ENCODE measurements at regions not wholly inside any gene's neighbourhood (a gene's known extent, or its start where the extent isn't known, plus 50 kb on each side); places are given as distances from the start of the nearest gene placed in this dataset.

DNA sequence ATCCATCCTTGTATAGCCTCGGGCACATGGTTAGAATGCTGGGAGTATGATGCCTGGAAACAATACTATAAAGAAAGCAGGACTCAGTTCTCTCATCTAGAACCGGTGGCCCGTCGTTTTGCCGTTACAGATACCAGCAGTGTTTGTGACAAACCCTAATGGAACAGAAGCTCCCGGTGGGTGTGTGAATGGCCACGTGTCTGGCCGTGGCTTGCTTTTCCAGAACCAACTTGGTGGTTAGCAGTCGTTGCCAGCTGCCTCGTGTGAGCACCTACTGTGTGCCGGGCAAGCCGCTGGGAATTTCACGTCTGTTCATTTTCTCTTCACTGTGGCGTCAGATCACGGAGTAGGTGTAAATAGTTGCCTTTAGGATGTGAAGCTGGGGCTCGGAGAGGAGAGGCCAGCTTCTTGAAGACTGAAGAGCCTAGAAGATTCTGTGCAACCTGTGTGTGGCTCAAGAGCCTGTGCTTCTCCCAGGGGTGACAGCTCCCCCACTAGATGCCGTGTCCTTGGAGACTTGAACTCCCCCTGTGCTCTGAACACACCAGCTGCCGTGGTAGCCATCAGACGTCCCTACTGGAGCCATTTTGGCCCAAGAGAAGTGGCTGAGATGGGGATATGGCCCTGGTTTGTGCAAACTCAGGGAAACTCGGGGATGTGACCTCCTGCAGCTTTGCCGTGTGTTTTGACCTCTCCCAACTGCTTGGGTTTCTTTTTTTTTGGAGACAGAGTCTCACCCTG, 57.5 kb upstream of the PPARA start:
- Mint-ChIP-seq H3K4me3 (no peak overlapping the region), H3K4me1 (no peaks in the 10 kb centered on the region; the same call in 2 of the 3 replicates), H3K27ac (no peak overlapping the region), H3K9me3 (peaks cover 2% of the 10 kb centered on the region; the same call in 1 of the 3 replicates), H3K36me3 (ENCODE audit: low read depth) (no peaks in the 10 kb centered on the region; the same call in 2 of the 3 replicates), H3K27me3 (ENCODE audit: insufficient read depth, low read depth, poor library complexity) (peaks cover 6% of the 10 kb centered on the region)
- Histone ChIP-seq H3K27me3 (ENCODE audit: insufficient read depth) (no peaks in the 10 kb centered on the region), H3K79me2 (replicated peaks; ENCODE audit: insufficient read depth) (no peaks in the 10 kb centered on the region; the same call in 1 of the 2 replicates), H3F3A (replicated peaks; ENCODE audit: low read depth) (no peaks in the 10 kb centered on the region), H4K20me1 (replicated peaks; ENCODE audit: insufficient read depth) (no peaks in the 10 kb centered on the region), H3K27ac (ENCODE audit: low read depth) (no peak overlapping the region), H3K36me3 (ENCODE audit: insufficient read depth) (no peaks in the 10 kb centered on the region), H3K4me1 (ENCODE audit: insufficient read depth) (no peaks in the 10 kb centered on the region), H3K9me2 (ENCODE audit: insufficient read depth) (no peaks in the 10 kb centered on the region), H3K4me2 (no peak overlapping the region), H2AFZ (no peak overlapping the region), H3K4me3 (no peak overlapping the region)
- no peak for ATAC-seq
- DNase-seq (ENCODE audit: low spot score): no peak
- TF ChIP-seq CREB1 (CRISPR knock-in tag; IDR thresholded peaks at IDR 0.05; ENCODE audit: low read depth) (no peak), JUNB (IDR thresholded peaks at IDR 0.05; ENCODE audit: unreplicated experiment) (no peak), EZH2phosphoT487 (IDR thresholded peaks at IDR 0.05; ENCODE audit: unreplicated experiment) (no peak), ZNF114 (CRISPR knock-in tag; IDR thresholded peaks at IDR 0.05) (no peak), STAT1 (IDR thresholded peaks at IDR 0.05; ENCODE audit: unreplicated experiment) (no peak), ZNF331 (CRISPR knock-in tag; IDR thresholded peaks at IDR 0.05; ENCODE audit: low read depth) (no peak), EZH2 (IDR thresholded peaks at IDR 0.05; ENCODE audit: low read depth, unreplicated experiment) (no peak), POLR2AphosphoS5 (IDR thresholded peaks at IDR 0.05; ENCODE audit: low read depth) (no peak), NANOG (IDR thresholded peaks at IDR 0.05; ENCODE audit: borderline replicate concordance) (no peak)
- TF ChIP-seq, protein P1, sequence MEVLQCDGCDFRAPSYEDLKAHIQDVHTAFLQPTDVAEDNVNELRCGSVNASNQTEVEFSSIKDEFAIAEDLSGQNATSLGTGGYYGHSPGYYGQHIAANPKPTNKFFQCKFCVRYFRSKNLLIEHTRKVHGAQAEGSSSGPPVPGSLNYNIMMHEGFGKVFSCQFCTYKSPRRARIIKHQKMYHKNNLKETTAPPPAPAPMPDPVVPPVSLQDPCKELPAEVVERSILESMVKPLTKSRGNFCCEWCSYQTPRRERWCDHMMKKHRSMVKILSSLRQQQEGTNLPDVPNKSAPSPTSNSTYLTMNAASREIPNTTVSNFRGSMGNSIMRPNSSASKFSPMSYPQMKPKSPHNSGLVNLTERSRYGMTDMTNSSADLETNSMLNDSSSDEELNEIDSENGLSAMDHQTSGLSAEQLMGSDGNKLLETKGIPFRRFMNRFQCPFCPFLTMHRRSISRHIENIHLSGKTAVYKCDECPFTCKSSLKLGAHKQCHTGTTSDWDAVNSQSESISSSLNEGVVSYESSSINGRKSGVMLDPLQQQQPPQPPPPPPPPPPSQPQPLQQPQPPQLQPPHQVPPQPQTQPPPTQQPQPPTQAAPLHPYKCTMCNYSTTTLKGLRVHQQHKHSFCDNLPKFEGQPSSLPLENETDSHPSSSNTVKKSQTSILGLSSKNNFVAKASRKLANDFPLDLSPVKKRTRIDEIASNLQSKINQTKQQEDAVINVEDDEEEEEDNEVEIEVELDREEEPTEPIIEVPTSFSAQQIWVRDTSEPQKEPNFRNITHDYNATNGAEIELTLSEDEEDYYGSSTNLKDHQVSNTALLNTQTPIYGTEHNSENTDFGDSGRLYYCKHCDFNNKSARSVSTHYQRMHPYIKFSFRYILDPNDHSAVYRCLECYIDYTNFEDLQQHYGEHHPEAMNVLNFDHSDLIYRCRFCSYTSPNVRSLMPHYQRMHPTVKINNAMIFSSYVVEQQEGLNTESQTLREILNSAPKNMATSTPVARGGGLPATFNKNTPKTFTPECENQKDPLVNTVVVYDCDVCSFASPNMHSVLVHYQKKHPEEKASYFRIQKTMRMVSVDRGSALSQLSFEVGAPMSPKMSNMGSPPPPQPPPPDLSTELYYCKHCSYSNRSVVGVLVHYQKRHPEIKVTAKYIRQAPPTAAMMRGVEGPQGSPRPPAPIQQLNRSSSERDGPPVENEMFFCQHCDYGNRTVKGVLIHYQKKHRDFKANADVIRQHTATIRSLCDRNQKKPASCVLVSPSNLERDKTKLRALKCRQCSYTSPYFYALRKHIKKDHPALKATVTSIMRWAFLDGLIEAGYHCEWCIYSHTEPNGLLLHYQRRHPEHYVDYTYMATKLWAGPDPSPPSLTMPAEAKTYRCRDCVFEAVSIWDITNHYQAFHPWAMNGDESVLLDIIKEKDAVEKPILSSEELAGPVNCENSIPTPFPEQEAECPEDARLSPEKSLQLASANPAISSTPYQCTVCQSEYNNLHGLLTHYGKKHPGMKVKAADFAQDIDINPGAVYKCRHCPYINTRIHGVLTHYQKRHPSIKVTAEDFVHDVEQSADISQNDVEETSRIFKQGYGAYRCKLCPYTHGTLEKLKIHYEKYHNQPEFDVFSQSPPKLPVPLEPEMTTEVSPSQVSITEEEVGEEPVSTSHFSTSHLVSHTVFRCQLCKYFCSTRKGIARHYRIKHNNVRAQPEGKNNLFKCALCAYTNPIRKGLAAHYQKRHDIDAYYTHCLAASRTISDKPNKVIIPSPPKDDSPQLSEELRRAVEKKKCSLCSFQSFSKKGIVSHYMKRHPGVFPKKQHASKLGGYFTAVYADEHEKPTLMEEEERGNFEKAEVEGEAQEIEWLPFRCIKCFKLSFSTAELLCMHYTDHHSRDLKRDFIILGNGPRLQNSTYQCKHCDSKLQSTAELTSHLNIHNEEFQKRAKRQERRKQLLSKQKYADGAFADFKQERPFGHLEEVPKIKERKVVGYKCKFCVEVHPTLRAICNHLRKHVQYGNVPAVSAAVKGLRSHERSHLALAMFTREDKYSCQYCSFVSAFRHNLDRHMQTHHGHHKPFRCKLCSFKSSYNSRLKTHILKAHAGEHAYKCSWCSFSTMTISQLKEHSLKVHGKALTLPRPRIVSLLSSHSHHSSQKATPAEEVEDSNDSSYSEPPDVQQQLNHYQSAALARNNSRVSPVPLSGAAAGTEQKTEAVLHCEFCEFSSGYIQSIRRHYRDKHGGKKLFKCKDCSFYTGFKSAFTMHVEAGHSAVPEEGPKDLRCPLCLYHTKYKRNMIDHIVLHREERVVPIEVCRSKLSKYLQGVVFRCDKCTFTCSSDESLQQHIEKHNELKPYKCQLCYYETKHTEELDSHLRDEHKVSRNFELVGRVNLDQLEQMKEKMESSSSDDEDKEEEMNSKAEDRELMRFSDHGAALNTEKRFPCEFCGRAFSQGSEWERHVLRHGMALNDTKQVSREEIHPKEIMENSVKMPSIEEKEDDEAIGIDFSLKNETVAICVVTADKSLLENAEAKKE (CRISPR knock-in tag; IDR thresholded peaks at IDR 0.05): no peak
- TF ChIP-seq, protein P2, sequence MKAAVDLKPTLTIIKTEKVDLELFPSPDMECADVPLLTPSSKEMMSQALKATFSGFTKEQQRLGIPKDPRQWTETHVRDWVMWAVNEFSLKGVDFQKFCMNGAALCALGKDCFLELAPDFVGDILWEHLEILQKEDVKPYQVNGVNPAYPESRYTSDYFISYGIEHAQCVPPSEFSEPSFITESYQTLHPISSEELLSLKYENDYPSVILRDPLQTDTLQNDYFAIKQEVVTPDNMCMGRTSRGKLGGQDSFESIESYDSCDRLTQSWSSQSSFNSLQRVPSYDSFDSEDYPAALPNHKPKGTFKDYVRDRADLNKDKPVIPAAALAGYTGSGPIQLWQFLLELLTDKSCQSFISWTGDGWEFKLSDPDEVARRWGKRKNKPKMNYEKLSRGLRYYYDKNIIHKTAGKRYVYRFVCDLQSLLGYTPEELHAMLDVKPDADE (IDR thresholded peaks at IDR 0.05): no peak
- TF ChIP-seq, protein P3, sequence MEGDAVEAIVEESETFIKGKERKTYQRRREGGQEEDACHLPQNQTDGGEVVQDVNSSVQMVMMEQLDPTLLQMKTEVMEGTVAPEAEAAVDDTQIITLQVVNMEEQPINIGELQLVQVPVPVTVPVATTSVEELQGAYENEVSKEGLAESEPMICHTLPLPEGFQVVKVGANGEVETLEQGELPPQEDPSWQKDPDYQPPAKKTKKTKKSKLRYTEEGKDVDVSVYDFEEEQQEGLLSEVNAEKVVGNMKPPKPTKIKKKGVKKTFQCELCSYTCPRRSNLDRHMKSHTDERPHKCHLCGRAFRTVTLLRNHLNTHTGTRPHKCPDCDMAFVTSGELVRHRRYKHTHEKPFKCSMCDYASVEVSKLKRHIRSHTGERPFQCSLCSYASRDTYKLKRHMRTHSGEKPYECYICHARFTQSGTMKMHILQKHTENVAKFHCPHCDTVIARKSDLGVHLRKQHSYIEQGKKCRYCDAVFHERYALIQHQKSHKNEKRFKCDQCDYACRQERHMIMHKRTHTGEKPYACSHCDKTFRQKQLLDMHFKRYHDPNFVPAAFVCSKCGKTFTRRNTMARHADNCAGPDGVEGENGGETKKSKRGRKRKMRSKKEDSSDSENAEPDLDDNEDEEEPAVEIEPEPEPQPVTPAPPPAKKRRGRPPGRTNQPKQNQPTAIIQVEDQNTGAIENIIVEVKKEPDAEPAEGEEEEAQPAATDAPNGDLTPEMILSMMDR (conservative IDR thresholded peaks at IDR 0.05; ENCODE audit: low read depth in 2 of 2): no peak
- TF ChIP-seq, protein P4, sequence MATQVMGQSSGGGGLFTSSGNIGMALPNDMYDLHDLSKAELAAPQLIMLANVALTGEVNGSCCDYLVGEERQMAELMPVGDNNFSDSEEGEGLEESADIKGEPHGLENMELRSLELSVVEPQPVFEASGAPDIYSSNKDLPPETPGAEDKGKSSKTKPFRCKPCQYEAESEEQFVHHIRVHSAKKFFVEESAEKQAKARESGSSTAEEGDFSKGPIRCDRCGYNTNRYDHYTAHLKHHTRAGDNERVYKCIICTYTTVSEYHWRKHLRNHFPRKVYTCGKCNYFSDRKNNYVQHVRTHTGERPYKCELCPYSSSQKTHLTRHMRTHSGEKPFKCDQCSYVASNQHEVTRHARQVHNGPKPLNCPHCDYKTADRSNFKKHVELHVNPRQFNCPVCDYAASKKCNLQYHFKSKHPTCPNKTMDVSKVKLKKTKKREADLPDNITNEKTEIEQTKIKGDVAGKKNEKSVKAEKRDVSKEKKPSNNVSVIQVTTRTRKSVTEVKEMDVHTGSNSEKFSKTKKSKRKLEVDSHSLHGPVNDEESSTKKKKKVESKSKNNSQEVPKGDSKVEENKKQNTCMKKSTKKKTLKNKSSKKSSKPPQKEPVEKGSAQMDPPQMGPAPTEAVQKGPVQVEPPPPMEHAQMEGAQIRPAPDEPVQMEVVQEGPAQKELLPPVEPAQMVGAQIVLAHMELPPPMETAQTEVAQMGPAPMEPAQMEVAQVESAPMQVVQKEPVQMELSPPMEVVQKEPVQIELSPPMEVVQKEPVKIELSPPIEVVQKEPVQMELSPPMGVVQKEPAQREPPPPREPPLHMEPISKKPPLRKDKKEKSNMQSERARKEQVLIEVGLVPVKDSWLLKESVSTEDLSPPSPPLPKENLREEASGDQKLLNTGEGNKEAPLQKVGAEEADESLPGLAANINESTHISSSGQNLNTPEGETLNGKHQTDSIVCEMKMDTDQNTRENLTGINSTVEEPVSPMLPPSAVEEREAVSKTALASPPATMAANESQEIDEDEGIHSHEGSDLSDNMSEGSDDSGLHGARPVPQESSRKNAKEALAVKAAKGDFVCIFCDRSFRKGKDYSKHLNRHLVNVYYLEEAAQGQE (IDR thresholded peaks at IDR 0.05; ENCODE audit: unreplicated experiment): no peak

Data from GM23338 (cell line).